Coronary artery (tissue), 2 donors: ENCODE measurements at regions not wholly inside any gene's neighbourhood (a gene's known extent, or its start where the extent isn't known, plus 50 kb on each side); places are given as distances from the start of the nearest gene placed in this dataset.

ENCODE experiments used
- DNase-seq: peaks from one replicate; pipeline ENCODE4 v3.0.0-alpha.2; 2017; ENCODE audit warnings: low spot score
- H3K27ac ChIP-seq, 2 donors: fragments of 200-600 bp; sonication (generic); one replicate each; pipeline ENCODE4 v1.5.1; 2016 to 2019
- H3K4me3 ChIP-seq: fragments of 200-600 bp; sonication (generic); 2 replicates; pipeline ENCODE4 v1.5.1; 2016; ENCODE audit warnings: mild to moderate bottlenecking, moderate library complexity
- TF ChIP-seq, protein P1 (sequence below): fragments of 200-600 bp; sonication (generic); IDR thresholded peaks from one replicate; pipeline ENCODE4 v1.5.1; 2019; ENCODE audit warnings: antibody characterized with exemption

- TF ChIP-seq, protein P1, sequence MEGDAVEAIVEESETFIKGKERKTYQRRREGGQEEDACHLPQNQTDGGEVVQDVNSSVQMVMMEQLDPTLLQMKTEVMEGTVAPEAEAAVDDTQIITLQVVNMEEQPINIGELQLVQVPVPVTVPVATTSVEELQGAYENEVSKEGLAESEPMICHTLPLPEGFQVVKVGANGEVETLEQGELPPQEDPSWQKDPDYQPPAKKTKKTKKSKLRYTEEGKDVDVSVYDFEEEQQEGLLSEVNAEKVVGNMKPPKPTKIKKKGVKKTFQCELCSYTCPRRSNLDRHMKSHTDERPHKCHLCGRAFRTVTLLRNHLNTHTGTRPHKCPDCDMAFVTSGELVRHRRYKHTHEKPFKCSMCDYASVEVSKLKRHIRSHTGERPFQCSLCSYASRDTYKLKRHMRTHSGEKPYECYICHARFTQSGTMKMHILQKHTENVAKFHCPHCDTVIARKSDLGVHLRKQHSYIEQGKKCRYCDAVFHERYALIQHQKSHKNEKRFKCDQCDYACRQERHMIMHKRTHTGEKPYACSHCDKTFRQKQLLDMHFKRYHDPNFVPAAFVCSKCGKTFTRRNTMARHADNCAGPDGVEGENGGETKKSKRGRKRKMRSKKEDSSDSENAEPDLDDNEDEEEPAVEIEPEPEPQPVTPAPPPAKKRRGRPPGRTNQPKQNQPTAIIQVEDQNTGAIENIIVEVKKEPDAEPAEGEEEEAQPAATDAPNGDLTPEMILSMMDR: no peak
- no peak for DNase-seq
- no peak overlapping the region for H3K4me3 ChIP-seq
- H3K27ac ChIP-seq: no peak overlapping the region
These were observed 137.6 kb upstream of the ECI2 start for GRCh38 chr6:4272996-4273395.

DNA sequence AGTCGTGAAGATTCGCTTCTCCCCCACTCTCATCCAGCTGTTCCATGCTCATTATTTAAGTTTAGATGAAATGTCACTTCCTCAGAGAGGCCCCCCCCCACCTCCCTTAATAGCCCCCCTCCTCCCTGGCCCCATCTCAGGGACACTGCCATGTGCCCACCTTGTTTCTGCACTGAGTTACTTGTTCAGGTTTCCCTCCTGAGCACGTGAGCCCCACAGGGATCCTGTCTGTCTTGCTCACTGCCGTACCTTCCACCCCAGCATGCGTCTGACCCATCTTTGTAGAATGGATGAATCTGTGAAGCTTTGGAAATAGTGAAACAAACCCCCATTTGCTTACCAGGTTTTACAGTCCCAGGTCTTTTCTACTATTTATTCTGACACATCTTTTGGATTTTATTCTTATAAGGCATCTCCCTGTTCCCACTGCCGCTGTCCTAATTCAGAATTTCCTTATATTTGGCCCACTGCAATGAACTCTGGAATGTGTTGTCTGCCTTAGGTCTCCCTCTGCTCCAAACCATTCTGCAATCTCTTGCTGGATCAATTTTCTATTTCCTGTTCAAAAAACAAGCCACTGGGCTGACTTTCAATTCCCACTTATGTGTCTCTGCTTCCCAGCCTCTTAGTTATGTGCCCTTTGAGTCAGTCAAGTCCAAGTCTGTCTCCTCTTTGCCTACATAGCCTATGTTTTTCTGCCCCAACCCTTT, 136.5 kb upstream of the ECI2 start:
- Histone ChIP-seq H3K4me3 (no peak overlapping the region), H3K27ac (no peak overlapping the region)
- DNase-seq: no peak
- TF ChIP-seq, protein P1: no peak

GRCh38 chr6:4270776-4271175, 135.4 kb upstream of the ECI2 start:
- no peak overlapping the region for H3K4me3 ChIP-seq
- no peak overlapping the region for H3K27ac ChIP-seq
- TF ChIP-seq, protein P1: no peak
- no peak for DNase-seq

DNA sequence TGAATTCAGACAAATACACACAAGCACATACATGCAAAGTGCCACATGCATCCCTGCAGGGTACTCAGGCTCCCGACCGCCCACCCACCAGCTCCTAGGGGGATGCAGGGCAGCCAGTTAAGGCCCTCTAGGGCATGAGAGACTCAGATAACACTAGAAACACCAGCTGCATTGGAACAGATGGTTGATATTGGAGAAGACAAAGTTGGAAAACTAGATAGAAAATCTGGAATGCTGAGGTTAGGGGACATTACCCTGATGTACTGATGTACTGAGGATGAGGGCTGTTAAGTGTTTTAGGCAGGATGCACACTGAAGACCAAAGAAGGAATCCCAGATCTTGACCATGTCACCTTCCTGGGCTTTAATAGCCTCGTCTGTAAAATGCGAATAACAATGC, 134.6 kb upstream of the ECI2 start:
- no peak overlapping the region for H3K4me3 ChIP-seq
- H3K27ac ChIP-seq: no peak overlapping the region
- TF ChIP-seq, protein P1: no peak
- DNase-seq: no peak

DNA sequence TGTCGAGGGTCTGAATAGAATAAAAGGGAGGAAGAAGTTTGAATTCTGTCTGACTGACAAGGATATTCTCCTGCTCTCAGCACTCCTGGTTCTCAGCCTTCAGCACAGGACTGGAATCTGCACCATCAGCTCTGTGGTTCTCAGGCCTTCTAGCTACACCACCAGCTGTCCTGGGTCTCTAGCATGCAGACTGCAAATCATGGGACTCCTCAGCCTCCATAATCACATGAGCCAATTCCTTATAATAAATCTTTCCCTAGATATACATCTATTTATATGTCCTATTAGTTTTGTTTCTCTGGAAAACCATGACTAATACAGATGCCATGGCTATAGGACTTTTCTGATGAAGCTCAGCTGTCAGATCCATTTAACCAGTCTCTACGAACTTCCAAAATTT, 132.8 kb upstream of the ECI2 start:
- no peak for DNase-seq
- no peak overlapping the region for H3K27ac ChIP-seq
- no peak overlapping the region for H3K4me3 ChIP-seq
- TF ChIP-seq, protein P1: no peak

GRCh38 chr6:4265740-4266139, 130.4 kb upstream of the ECI2 start:
- no peak overlapping the region for H3K27ac ChIP-seq
- no peak for DNase-seq

DNA sequence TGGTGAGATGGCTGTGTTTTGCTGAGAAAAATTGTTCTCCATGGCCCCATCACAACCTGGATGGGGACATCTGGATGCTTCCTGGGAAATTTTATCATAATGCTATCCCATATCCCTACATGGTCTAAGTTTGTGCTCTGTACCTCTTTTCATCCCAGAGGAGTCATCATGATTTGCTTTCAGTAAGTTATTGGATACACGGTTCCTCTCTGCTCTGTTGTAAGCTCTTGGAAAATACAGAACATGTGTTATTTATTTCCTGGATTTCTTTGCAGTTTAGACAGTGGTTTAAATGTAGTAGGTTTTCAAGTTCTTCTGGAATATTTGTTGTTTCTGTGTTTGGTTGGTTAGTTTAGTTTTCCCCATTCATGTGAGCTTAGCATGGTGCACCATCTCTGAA, 129.2 kb upstream of the ECI2 start:
- TF ChIP-seq, protein P1: no peak
- DNase-seq: no peak
- no peak overlapping the region for H3K4me3 ChIP-seq
- H3K27ac ChIP-seq: no peak overlapping the region

More at GRCh38 chr6:4265740-4266139, 130.4 kb upstream of the ECI2 start:
- no peak overlapping the region for H3K4me3 ChIP-seq
- TF ChIP-seq, protein P1: no peak
